SKM-1 treated with dmso at 0.1 percent for 144 hours (cell line): ENCODE measurements at regions not wholly inside any gene's neighbourhood (a gene's known extent, or its start where the extent isn't known, plus 50 kb on each side); places are given as distances from the start of the nearest gene placed in this dataset.
"Not testable (repeated sequence)": the region's sequence is repeated elsewhere in the genome, so short reads cannot be mapped to it uniquely, and the experiment has no call there.

Source experiments
- DNase-seq: peaks from one replicate; lab custom pipeline; 2025; ENCODE audit not compliant: unreplicated experiment; lab: John Stamatoyannopoulos, UW

DNA sequence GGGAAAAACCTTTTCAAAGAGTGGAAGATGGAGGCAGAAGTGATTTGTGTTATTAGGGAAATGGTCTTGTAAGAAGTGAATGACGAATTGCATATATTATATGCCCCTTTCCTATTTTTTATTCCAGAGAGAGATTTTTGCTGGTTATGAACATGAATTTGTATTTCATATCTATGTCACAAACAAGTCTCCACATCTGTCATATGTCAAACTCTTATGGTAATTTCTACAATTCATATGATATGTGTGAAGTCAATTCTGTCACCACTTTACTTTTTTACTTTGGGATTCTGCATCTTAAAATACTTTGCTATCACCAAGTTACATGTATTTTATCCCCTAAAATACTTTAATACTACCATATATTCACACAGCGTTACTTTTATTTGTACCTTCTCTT, 594.2 kb upstream of the ARPP21 start:
- no peak for DNase-seq

DNA sequence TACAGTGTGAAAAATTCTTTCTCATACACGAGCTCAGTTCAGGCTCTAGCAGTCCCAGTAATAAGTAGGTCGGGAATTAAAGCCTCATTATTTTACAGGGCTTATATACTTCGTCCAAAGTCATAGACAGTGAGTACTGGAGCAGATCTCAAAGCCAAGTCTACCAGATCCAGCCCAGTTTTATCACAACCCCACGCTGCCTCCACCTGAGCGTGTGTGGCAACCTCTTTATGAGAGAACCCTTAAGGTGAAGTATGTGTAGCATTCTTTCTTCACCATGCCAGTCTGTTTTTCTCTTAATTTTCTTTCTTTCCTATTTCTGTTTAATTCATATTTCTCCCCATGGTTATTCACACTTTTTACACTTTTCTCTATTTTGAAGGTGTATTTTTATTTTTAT, 574.6 kb upstream of the ARPP21 start:
- DNase-seq: no peak

DNA sequence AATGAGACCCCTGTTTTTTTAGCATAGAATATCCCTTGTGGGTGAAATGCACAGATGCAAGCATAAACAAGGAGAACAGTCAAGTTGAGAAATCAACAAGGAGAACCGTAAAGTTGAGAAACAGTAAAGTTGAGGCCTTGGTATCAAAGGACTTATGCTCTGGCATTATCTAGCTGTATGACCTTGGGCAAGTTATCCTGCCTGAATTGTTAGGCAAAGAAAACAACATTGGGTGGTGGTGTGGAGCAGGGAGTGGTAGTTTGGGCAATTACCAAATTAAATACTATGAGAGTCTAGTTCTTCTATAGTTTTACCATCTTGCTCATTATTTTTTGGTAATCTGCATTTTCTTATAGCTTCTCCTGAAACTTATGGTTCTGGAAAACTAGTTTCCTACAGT, 573.4 kb upstream of the ARPP21 start:
- DNase-seq: no peak

DNA sequence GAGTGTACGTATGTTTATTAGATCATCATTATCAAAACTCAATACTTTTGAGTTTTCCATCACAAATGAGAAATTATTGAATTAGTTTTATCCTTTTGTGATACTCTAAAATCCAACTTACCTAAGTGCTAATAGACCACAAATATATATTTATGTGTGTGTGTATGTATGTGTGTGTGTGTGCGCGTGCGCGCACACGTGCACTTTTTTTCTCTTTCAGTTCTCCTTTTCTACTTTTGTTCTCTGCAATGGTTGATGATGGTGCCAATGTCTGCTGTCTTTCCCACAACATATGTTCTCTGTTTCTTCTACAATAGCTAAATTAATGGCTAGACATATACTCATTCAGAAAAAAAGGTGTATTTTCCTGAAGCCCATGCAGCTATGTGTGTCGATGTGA, 571.6 kb upstream of the ARPP21 start:
- DNase-seq: no peak

DNA sequence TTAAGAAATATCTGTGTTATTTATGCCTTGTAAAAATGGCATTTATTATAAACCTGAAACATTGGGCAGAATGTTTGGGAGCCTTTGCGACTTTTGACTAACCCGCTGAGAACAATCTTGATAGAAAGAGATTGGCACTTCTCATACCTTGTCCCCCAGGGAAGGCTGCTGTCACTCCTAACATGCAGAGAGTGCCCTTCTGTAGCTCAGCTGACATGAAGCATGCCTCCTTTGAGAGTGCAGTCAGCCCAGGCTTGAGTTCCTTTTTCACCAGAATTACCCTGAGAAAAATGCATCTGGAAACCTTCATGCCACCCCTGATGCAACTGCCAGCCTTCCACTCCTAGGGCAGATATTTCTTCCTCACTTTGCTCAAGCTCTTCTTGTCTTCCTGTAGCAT, 569.2 kb upstream of the ARPP21 start:
- no peak for DNase-seq

DNA sequence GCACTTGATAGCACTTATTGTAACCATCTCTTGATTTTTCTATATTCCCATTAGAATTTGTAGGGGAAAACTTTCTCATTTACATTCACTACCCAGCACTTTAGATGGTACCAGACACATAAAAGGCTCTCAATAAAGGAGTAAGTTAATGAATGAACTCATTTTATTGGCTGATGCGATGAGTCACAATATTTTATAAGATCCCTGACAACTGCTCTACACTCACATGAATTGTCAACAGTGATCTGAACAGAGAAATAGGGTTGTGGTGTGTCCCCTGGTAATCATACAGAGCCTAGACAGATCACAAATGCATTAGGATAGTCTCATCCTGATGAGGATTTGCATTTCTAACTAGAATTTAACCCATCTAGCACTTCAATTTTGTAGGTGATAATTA, 567.6 kb upstream of the ARPP21 start:
- DNase-seq: no peak

DNA sequence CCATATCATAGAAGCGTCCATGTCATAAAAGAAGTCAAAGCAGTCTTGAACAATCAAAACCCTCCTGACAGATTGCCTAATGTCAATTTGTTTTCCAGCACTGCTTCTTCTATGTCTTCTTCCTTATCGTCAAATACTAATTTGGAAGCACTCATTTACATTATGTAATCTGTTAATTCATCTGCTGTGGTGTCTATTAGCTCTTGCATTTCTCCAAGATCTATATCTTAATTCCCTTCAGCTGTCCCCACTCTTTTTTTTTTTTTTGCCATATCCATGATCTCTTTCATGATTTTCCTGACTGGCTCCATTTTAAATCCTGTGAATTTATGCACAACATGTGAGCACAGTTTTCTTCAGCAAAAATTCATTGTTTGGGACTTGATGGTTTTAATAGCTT, 560.5 kb upstream of the ARPP21 start:
- no peak for DNase-seq

DNA sequence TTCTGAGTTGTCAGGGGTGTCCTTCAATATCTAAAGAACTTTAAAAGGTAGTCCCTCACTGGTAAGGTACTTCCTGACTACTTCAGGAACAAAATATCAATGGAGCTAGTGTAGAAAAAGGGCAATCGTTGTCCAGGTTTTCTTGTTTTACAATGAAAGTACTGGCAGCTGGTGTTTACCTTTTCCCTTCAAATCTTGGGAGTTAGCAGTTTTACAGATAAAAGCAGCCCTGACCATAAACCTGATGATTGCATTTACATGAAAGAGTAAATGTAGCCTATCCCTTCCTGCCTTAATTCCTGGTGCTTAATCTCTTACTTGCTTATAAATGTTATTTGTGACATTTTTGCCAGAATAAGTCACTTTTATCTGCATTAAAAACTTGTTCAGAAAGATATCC, 559.9 kb upstream of the ARPP21 start:
- DNase-seq: no peak

DNA sequence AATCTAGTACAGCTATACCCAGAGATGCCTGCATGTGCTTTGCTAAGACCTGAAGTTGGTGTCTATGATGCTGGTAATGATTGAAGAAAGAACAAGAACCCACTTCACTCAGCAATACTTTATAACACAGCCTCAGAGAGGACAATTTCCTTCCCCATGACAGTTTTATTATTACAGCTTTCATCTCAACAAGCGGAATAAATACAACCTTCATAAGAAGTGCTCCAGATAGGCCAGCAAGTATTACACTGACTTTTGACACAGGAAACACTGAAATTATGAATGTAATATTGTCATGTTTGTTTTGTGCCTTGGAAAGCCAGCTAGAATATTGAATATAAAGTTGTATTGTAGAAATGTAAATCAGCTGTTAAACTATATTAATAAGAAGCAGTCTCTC, 557.4 kb upstream of the ARPP21 start:
- no peak for DNase-seq

DNA sequence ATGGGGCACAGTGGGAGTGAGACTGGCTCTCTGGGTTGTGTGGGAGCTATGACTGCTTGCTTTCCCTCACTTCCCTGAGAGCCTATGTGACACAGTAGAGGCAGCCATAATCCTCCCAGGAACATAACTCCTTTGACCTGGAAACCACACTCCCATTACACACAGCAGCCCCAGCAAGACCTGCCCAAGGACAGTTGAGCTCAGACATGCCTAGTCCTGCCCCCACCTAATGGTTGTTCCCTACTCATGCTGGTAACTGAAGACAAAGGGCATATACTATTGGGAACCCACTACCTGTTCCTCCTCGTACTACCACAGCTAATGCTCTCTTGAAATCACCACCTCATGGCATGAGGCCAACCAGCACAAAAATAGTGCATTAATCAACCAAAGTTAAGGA, 550.4 kb upstream of the ARPP21 start:
- no peak for DNase-seq

DNA sequence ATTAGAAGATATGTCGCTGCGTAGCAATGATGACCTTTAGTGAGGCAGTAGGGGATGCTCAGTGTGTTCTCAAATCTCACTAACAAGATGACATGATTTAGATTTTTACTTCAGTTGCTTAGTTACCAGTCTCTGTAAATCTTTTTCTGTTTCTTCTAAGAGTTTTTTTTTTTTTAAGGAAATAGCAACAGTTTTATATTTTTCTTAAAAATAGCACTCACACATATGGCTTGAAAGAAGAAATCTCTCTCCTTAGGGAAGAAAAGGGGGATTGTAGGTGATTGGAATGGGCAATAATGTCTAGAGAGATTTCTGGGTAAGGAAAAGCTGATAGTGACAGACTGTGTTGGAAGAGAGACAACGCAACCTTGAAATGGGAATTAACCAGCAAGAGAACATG, 524.6 kb upstream of the ARPP21 start:
- DNase-seq: no peak

DNA sequence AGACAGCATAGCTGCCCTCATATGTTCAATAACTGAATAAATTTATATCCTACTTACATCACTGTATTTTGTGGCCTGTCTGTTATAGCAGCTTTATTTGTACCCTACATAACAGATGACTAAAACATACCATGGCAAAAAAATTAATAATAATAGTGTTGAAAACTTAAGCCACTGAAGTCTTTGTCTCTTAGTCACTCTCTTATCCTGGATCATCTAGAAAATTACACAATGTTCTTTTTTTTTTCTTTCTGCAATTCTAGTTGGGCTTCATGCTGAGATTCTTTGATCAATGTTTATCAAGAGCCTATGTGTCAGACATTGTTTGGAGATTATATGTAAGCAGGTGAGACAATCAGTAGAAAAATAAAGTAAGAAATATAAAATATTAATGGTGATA, 519.3 kb upstream of the ARPP21 start:
- no peak for DNase-seq

DNA sequence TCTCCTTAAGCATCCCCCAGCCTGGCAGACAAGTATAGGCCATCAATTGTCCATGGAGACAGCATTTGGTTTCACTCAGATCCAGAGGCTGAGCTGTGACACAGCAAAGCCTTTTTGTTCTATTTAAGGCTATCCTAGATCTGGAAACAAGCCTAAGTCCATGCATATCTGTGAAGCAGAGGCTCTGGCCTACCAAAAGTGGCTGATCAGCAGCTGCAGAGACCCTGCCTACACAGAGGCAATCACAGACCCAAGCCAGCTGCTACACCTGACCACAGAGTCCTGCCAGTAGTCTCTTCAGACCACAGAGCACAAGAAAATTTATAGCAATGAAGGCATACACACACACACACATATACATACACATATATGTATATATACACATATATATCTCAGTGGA, 501.7 kb upstream of the ARPP21 start:
- no peak for DNase-seq

DNA sequence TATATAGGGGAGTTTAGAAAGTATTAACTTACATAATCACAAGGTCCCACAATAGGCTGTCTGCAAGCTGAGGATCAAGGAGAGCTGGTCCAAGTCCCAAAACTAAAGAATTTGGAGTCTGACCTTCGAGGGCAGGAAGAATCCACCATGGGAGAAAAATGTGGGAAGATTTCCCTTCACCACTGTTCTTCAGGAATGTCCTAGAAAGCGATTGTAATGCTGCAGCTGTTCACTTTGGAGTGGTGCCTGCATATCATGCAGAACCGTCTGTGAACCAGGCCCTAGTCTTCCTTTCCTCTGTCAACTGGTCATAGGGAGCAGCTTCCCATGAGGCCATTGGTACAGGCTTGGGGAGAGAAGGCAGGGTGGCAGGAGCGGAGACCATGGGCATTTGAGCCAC, 497.9 kb upstream of the ARPP21 start:
- DNase-seq: no peak

DNA sequence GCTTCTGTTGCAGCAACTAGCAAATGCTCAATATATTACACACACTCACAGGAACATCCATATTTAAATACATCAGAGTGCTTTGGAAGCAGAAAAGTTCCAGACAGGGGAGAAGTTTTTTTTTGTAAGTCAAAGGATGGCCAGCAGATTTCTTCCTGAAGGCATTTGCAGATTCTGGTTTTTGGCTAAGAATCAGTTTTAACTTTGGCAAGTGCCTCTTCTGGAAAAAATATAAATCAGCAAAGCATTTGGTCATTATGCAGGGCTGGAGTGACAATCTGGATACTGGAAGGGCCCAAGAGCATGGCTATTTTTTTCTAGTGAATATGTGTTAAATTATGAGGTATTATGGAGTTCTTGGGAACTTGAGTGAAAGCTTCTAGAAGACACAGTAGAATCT, 495.3 kb upstream of the ARPP21 start:
- no peak for DNase-seq

DNA sequence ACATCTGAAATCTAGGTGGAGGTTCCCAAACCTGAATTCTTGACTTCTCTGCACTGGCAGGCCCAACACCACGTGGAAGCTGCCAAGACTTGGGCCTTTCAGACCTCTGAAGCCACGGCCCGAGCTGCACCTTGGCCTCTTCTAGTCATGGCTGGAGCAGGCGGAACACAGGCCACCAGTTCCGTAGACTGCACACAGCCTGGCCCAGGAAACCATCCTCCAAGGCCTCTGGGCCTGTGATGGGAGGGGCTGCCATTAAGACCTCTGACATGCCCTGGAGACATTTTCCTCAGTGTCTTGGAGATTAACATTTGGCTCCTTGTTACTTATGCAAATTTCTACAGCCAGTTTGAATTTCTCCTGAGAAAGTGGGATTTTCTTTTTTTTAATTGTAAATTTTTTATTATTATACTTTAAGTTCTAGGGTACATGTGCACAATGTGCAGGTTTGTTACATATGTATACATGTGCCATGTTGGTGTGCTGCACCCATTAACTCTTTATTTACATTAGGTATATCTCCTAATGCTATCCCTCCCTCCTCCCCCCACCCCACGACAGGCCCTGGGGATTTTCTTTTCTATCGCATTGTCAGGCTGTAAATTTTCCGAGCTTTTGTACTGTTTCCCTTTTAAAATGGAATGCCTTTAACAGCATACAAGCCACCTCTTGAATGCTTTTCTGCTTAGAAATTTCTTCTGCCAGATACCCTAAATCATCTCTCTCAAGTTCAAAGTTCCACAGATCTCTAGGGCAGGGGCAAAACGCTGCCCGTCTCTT, 492.9 kb upstream of the ARPP21 start:
- DNase-seq: not testable (repeated sequence)

DNA sequence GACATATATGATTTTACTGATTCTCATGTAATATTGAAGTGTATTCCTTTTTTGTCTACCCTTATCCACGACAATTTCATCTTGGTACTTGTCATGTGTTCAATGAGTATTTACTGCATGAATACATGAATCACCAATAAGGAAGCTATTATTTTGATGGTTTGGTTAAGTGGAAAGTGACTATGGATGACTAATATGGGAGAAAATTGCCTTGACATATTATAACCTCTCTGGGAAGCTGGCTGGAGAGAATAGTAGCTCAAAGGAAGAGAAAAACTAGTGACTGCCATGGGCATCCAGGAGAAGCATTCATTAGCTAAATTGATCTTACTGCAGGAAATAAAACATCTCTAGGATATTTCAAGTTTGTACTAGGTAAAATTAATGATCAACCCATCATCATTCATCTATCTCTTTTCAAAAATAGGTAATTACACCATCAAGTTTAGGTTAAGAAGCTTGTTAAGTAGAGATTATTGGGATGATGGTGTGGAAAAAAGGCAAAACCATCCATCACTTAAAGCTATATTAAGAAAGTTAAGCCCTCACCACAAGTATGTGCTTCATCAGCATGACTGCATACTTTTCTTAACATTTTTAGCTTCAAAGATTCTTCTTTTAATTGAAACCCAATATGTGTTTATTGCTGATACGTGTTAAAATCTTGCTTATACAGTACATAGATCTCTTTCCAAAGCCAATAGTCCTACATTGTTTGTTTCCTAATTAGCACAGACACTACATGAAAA, 455.2 kb upstream of the ARPP21 start:
- DNase-seq: no peak

DNA sequence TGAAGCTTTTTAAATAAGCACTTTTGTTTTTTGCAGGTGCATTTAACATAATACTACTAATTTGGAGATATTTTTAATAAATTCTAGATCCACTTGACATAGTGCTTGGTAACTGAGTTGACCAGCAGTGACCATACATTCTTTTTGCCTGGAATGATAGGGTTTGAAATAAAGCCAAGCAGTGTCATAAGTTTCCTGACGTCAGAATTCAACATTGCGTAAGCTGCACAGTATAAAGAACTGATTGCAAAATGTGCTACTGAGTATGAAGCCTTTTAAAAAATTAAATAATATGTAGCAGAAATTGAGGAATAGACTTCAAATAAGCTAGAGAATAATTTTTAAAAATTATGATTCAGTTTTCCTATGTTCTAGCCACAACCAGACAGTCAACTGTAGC, 454.6 kb upstream of the ARPP21 start:
- DNase-seq: no peak

DNA sequence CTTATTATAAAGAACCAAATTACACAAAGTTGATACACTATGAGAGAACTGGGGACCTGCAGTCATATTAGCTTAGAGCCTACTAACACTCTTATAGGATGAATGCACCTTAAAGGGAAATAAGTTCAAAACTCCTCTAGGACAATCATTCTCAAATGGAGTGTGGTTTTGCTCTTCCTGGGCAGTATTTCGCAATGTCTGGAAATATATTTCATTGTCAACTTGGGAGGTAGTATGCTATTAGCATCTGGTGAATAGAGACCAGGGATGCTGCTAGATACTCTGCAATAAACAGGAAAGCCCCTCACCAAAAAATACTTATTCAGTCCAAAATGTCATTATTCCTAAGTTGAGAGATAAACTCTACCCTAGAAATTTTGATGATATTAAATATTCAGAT, 451.4 kb upstream of the ARPP21 start:
- DNase-seq: no peak

DNA sequence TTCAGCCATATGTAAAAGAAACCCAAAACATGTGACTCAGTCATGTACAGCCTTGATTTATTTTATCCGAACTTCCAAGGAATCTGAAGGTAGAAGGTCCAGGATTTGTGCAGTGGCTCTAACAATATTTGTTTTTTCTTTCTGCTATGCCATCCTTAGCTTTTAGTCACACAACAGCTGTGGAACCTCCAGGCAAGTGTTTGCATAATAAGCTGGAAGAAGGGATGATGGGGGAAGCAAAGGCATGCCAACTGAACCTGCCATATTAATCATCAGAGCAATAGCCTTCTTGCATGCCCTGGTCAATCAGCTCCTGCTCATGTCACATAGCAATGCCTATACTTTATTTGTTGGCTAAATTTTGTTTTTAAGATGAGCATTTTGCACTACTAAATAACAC, 444.7 kb upstream of the ARPP21 start:
- DNase-seq: no peak

DNA sequence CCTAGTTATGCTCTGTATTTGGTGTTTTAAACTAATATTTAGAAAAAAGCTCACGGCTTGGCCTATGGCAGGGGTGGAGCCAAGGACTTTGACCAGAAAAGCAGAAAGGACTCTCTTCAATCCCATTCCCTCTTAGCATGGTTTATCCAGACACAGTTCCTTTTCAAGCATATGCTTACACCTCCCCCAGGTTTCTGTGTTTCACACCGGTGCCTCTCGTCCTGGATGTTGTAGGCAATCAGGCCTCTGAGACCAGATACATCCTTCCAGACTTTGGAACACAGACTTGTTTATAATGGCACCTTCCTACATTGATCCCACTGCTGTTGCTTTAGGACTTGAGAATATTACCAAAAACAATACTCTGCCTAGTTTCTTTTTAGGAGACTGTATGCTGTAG, 440.5 kb upstream of the ARPP21 start:
- DNase-seq: no peak

DNA sequence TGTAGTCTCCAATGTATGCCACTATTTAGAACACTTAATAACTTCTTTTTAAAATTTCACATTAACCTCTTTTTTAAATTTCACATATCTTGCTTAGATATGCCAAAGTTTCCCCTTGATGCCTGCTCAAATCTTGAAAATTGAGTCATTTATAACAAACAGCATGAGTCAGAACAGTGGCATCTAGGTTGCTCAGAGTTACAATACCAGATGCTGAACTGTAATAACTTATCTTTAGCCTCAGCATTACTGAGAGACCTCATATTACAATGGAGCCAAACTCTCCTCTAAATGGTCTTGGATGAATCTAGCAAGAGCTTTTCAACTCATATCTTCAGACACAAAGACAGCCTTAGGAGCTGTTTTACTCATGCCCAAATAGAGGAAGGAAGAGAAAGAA, 439.3 kb upstream of the ARPP21 start:
- peak; percentile 43 for DNase-seq

DNA sequence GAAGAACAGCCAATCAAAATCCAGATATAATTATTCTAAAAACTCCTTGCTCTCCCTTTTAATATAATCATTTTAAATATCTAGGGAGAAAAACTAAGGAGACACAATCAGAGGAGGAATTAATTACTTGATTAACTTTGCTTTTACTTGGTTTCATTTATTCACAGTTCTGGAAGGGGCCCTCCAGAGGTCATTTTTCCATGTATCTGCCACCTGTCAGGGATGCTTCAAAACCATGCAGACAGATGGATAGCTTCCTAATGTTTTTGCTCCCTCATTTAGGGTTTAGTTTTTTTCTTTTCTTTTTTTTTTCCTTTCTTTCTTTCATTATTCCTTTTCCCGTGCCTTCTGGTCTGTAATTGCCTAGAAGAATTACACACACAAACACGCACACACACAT, 438.1 kb upstream of the ARPP21 start:
- no peak for DNase-seq
